HTR-8/SVneo (cell line): ENCODE measurements at regions not wholly inside any gene's neighbourhood (a gene's known extent, or its start where the extent isn't known, plus 50 kb on each side); places are given as distances from the start of the nearest gene placed in this dataset.
A peak's percentile ranks its signal among the peaks of the same experiment; 100 is the strongest.

Experiments
- DNase-seq: peaks from one replicate; pipeline ENCODE4 v3.0.0; 2011; ENCODE audit warnings: low spot score, mixed read lengths; ENCODE audit not compliant: insufficient read length
- FAIRE-seq: peaks from 2 replicates; lab custom pipeline; 2011; peaks lifted over from hg19 to GRCh38; lab: Jason Lieb, UNC

DNA sequence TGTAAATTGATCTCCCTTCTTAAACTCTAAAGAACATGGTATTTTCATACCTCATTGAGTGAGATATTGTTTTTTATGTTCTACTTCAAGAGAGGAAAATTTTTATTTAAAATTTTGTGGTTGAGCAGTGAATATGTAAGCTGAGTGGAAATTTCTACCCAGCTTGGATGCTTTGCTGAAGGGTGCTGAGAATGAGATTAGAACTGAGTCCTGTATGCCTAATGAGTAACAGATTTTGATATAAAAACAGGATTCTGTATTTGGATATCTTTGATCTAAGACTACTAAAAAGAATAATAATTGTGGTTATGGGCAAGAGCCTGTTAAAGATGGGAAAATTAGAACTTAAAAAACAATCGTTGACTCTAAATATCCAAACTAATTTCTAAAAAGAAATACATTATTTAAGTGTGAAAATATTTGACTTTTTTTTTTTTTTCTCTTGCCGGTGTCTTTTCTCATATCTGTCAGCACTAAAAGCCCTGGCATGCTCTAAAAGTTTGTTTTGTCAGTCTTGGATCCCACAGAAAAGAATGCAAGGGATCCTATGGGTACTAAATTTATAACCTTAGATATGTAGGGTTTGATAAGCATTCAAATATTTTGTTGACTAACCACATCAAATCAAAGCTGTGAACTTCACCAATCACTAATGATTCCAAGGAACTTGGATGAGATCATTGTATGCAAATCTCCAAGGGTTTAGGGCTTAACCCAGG, 652.3 kb downstream of the PTPRC start:
- FAIRE-seq = no peak
- DNase-seq = no peak

DNA sequence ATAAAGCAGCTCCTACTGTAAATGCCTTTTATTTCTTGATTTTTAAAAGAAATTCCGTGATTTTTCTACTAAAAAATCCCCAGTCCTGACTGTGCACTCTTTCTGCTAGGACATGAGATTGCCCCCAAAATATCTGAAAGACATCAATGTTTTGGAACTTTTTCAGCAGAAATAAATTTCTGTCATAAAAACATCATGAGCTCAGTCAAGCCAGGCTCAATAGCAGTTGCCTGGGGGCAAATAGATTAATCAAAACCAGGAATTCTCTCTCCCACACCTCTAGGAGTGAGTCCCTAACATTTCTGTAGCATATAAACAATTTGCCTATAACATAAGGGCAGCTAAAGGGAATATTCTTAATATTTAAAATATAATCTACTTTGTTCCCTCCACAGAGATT, 654.1 kb downstream of the PTPRC start:
- DNase-seq = no peak
- FAIRE-seq = no peak

GRCh38 chr1:199295107-199295506, 656.3 kb downstream of the PTPRC start:
- DNase-seq = no peak

GRCh38 chr1:199297174-199297573, 658.3 kb downstream of the PTPRC start:
- FAIRE-seq = no peak

More at GRCh38 chr1:199295107-199295506, 656.3 kb downstream of the PTPRC start:
- FAIRE-seq = no peak

DNA sequence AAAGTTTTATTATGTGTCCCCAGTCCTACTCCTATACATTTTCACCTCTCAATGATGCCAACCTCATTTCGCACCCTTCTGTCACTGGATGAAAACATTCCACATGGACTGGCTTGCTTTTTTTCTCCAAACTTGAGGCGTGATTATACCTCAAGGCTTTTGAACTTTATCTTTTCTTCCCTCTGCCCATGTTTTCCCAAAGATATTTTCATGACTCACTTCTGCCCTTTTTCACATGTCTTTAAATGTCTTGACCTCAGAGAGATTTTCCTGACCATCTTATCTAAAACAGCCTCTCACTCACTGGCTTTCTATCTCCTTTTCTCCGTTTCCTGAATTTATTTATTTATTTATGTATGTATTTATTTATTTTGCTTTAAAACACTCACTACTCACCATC, 659.0 kb downstream of the PTPRC start:
- no peak for FAIRE-seq
- no peak for DNase-seq

More at GRCh38 chr1:199297174-199297573, 658.3 kb downstream of the PTPRC start:
- no peak for DNase-seq

- peak; percentile 13 for FAIRE-seq
These were observed 660.0 kb downstream of the PTPRC start for GRCh38 chr1:199298825-199299224.

GRCh38 chr1:199301472-199302217, 662.8 kb downstream of the PTPRC start:
- DNase-seq (no peak), FAIRE-seq (peak; percentile 16)

More at GRCh38 chr1:199298825-199299224, 660.0 kb downstream of the PTPRC start:
- DNase-seq = no peak

- no peak for DNase-seq
- FAIRE-seq = no peak
These were observed 663.7 kb downstream of the PTPRC start for GRCh38 chr1:199302554-199302953.

GRCh38 chr1:199303035-199303434, 664.2 kb downstream of the PTPRC start:
- DNase-seq (no peak), FAIRE-seq (no peak)

DNA sequence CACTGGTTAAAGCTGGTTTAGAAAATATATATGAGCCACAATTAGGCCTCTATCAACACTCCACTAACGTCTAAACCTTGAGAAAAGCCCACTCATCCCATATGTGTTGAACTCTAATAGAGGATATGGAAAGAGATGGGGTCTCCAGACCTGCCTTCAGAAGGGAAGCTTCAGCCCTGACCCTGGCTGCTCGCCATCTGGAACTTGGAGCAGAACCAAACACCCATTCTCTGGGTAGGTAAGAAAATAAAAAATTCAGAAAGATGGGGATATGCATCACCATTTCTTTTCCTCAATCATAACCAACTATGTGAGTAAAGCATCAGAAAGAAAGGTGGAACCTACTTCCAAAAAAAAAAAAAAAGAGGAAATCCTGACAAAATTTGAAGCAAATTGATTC, 666.2 kb downstream of the PTPRC start:
- FAIRE-seq (no peak), DNase-seq (no peak)

GRCh38 chr1:199307496-199308264, 668.8 kb downstream of the PTPRC start:
- FAIRE-seq (no peak), DNase-seq (no peak)

- no peak for DNase-seq
These were observed 669.6 kb downstream of the PTPRC start for GRCh38 chr1:199308349-199308846.

DNA sequence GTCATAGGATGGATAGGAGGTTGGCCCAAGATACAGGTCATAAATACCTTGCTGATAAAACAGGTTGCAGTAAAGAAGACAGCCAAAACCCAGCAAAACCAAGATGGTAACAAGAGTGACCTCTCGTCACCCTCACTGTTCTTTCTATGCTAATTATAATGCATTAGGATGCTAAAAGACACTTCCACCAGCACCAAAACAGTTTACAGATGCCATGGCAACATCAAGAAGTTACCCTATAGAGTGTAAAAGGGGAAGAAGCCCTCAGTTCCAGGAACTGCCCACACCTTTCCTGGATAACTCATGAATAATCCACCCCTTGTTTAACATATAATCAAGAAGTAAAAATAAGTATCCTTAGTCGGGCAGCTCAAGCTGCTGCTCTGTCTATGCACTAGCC, 671.9 kb downstream of the PTPRC start:
- DNase-seq (no peak), FAIRE-seq (no peak)

More at GRCh38 chr1:199308349-199308846, 669.6 kb downstream of the PTPRC start:
- FAIRE-seq = no peak

DNA sequence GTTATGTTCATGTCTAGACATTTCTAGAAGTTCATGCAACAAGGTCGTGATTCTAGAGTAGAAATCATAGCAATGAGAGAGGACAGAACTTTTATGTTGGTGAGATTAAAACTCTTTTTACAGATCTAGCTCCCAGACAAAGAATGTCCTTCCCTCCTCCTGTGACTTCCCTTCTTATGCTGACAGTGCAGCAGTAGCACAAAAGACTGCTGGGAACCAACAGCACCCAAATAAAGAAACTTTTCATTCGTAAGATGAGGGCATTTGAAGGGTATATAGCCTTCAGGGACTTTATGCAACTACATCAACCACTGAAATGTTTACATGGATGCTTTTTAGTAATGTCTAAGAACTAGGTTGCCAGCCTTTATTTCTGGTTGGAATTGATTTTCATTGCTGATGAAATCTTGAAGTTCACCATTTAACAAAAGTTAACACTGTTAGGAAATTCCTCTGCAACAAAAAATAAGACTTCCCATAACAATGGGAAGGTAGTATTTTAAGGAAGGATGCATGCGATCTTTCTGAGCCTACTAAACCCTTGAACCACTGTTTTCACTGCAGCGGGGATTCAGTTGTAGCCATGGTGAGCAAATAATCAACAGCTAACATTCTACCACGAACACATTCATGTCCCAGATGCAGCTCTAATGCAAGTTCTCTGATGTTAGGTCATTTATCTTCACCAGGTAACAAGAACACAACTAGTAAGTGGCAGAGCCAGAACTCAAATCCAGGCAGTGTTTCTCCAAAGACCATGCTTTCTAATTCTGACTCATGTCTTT, 672.8 kb downstream of the PTPRC start:
- DNase-seq = no peak

GRCh38 chr1:199312626-199313025, 673.8 kb downstream of the PTPRC start:
- no peak for DNase-seq
- no peak for FAIRE-seq

More for the DNA sequence above, 672.8 kb downstream of the PTPRC start:
- FAIRE-seq = no peak

- no peak for FAIRE-seq
- DNase-seq = no peak
These were observed 674.6 kb downstream of the PTPRC start for GRCh38 chr1:199313444-199313843.

DNA sequence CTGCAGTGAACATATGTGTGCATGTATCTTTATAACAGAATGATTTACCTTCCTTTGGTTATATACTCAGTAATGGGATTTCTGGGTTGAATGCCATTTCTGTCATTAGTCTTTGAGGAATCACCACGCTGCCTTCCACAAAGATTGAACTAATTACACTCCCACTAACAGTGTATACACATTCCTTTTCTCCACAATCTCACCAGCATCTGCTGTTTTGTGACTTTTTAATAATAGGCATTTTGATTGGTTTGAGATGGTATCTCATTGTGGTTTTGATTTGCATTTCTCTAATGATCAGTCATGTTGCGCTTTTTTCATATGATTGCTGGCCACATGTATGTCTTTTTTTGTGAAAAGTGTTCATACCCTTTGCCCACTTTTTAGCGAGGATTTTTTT, 680.5 kb downstream of the PTPRC start:
- DNase-seq = no peak
- FAIRE-seq = no peak

DNA sequence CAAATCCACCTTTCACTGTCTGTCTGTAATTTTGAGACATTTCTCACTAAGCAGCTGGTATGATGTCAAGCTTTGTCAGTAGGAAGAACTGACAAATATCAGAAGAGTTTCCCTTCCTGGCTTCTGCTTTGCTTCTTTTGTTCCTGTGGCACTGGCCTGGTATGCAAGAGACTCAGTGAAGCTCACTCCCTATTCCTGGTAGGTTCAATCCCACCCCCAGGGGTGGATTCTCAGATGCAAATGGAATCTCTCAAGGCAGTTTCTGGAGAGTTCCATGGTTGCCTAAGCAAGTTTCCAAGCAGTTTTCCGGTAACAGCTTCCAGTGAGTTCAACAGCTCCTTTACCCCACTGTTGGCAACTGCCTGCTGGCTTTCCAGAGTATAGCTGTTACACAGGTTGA, 683.4 kb downstream of the PTPRC start:
- DNase-seq (no peak), FAIRE-seq (no peak)

GRCh38 chr1:199333180-199333579, 694.3 kb upstream of the NR5A2 start:
- FAIRE-seq (no peak), DNase-seq (no peak)

DNA sequence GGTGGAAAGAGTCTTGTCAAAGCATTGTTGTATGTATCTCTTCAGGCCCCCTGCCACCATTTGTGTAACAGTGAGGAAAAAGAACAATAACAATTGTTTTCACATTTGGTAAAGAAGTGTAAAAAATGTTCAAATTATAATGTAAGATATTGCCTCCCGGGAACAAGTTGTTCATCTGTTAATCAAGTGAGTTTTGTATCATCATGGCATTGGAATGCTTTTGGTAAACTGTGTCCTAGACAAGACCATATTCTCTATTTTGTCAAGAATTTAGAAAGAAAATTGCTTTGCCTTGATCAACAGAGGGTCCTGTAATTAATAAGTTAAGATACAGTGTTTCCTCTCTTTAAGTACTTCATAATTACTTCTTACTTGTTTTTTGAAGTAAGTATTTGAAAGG, 692.0 kb upstream of the NR5A2 start:
- no peak for DNase-seq
- FAIRE-seq = no peak
